Lung (tissue), 9 donors: ENCODE measurements at regions not wholly inside any gene's neighbourhood (a gene's known extent, or its start where the extent isn't known, plus 50 kb on each side); places are given as distances from the start of the nearest gene placed in this dataset.
"Not testable (repeated sequence)": the region's sequence is repeated elsewhere in the genome, so short reads cannot be mapped to it uniquely, and the experiment has no call there.

Source experiments
- ATAC-seq: fragments of 200-7000 bp; cut with Tn5 transposase; one replicate; pipeline ENCODE4 v1.9.1; 2020; ENCODE audit warnings: moderate number of reproducible peaks; ENCODE audit not compliant: insufficient read depth, low FRiP score
- DNase-seq, 3 donors: peaks; one replicate each; pipeline ENCODE4 v3.0.0-alpha.2; 2013 to 2017
- H3K27ac ChIP-seq, 2 donors: one replicate each; pipeline ENCODE4 v1.5.1; 2013; ENCODE audit warnings: mild to moderate bottlenecking in 2 of 2, moderate library complexity in 2 of 2, control low read depth in 1 of 2, inconsistent platforms in 1 of 2, low read depth in 1 of 2, low read length in 1 of 2
- H3K27me3 ChIP-seq, 3 donors: one replicate each; pipeline ENCODE4 v1.5.1; 2013; ENCODE audit warnings: low read length in 2 of 3; ENCODE audit not compliant: control insufficient read depth in 3 of 3, insufficient read depth in 3 of 3
- H3K36me3 ChIP-seq, 4 donors: one replicate each; pipeline ENCODE4 v1.5.1; 2013; ENCODE audit warnings: low read length in 4 of 4, mild to moderate bottlenecking in 1 of 4, moderate library complexity in 1 of 4; ENCODE audit not compliant: control insufficient read depth in 4 of 4, insufficient read depth in 4 of 4
- H3K4me1 ChIP-seq, 5 donors: one replicate each; pipeline ENCODE4 v1.5.1; 2013; ENCODE audit warnings: low read length in 5 of 5, mild to moderate bottlenecking in 2 of 5, moderate library complexity in 1 of 5; ENCODE audit not compliant: control insufficient read depth in 5 of 5, insufficient read depth in 5 of 5
- H3K4me3 ChIP-seq: one replicate; pipeline ENCODE4 v1.5.1; 2013; ENCODE audit warnings: mild to moderate bottlenecking, control low read depth, moderate library complexity
- H3K9ac ChIP-seq, 2 donors: one replicate each; pipeline ENCODE4 v1.5.1; 2013; ENCODE audit warnings: low read length in 2 of 2, control low read depth in 1 of 2; ENCODE audit not compliant: insufficient read depth in 1 of 2
- H3K9me3 ChIP-seq, 4 donors: one replicate each; pipeline ENCODE4 v1.5.1; 2013; ENCODE audit warnings: low read length in 3 of 4, mild to moderate bottlenecking in 1 of 4, moderate library complexity in 1 of 4; ENCODE audit not compliant: control insufficient read depth in 4 of 4, insufficient read depth in 3 of 4
- WGBS, 2 donors: extraction: QIAGEN DNeasy Blood & Tissue Kit; methylation state at CpG; one replicate each; pipeline ENCODE4 v1.1.7; 2013; 5-methylcytosine and 5-hydroxymethylcytosine counted together
- donor health status: Bipolar disorder and iron deficiency.
- donor health status: healthy.
- donor health status: DM: yes; HTN: yes; CAD: no.

GRCh38 chr7:73244782-73245311 lies 63.8 kb downstream of the NSUN5 start:
- WGBS, 2 donors, result 71 to 83% methylated on average over 12 to 15 of the region's 16 CpGs
- H3K9ac ChIP-seq, H3K27ac ChIP-seq, ATAC-seq, H3K27me3 ChIP-seq, H3K9me3 ChIP-seq, DNase-seq, H3K4me1 ChIP-seq, H3K36me3 ChIP-seq, H3K4me3 ChIP-seq: not testable (repeated sequence)

GRCh38 chr7:73234994-73235717 lies 73.5 kb downstream of the NSUN5 start:
- H3K4me3 ChIP-seq, H3K36me3 ChIP-seq, H3K9ac ChIP-seq, H3K27ac ChIP-seq, H3K27me3 ChIP-seq, H3K9me3 ChIP-seq, DNase-seq, H3K4me1 ChIP-seq: not testable (repeated sequence)
- 0 to 1% methylated on average over 5 to 19 of the region's 72 CpGs for WGBS, 2 donors
- ATAC-seq, result peak; percentile 98

- not testable (repeated sequence) for H3K27ac ChIP-seq, H3K4me3 ChIP-seq, H3K27me3 ChIP-seq, H3K36me3 ChIP-seq, H3K9ac ChIP-seq, DNase-seq, H3K4me1 ChIP-seq, ATAC-seq, H3K9me3 ChIP-seq
- 85 to 86% methylated on average over 12 to 14 of the region's 15 CpGs for WGBS, 2 donors
Observed at GRCh38 chr7:73225745-73226144, 82.9 kb downstream of the NSUN5 start.

GRCh38 chr7:73221724-73222123 lies 86.9 kb downstream of the NSUN5 start:
- ATAC-seq, H3K36me3 ChIP-seq, DNase-seq, H3K9ac ChIP-seq, H3K9me3 ChIP-seq, H3K4me1 ChIP-seq, H3K27me3 ChIP-seq, H3K27ac ChIP-seq, H3K4me3 ChIP-seq: not testable (repeated sequence)
- no CpG with 5 or more reads among the region's 6 CpGs for WGBS, 2 donors

GRCh38 chr7:73220766-73221370 lies 87.8 kb downstream of the NSUN5 start:
- not testable (repeated sequence) for H3K9ac ChIP-seq, H3K27ac ChIP-seq, H3K9me3 ChIP-seq, DNase-seq, H3K36me3 ChIP-seq, H3K27me3 ChIP-seq, H3K4me3 ChIP-seq, H3K4me1 ChIP-seq
- WGBS, 2 donors, result no CpG with 5 or more reads among the region's 6 CpGs
- ATAC-seq, result peak; percentile 30

GRCh38 chr7:73220357-73220756 lies 88.3 kb downstream of the NSUN5 start:
- H3K9me3 ChIP-seq, H3K9ac ChIP-seq, H3K4me3 ChIP-seq, H3K27me3 ChIP-seq, H3K4me1 ChIP-seq, H3K36me3 ChIP-seq, H3K27ac ChIP-seq, DNase-seq: not testable (repeated sequence)
- whole genome bisulfite sequencing, 2 donors, result no CpG with 5 or more reads among the region's 15 CpGs
- peak; percentile 76 for ATAC-seq

- not testable (repeated sequence) for H3K4me1 ChIP-seq, H3K9ac ChIP-seq, DNase-seq, H3K4me3 ChIP-seq, H3K36me3 ChIP-seq, H3K9me3 ChIP-seq, ATAC-seq, H3K27me3 ChIP-seq, H3K27ac ChIP-seq
- no CpG with 5 or more reads among the region's 2 CpGs for WGBS, 2 donors
Observed at GRCh38 chr7:73218802-73219201, 89.8 kb downstream of the NSUN5 start.

GRCh38 chr7:73216046-73216675 lies 92.5 kb downstream of the NSUN5 start:
- H3K36me3 ChIP-seq, H3K4me3 ChIP-seq, H3K4me1 ChIP-seq, DNase-seq, H3K9me3 ChIP-seq, H3K9ac ChIP-seq, H3K27me3 ChIP-seq, H3K27ac ChIP-seq, ATAC-seq: not testable (repeated sequence)
- 42 to 58% methylated on average over 1 to 3 of the region's 10 CpGs for WGBS, 2 donors
